ENCODE measurements at regions not wholly inside any gene's neighbourhood (a gene's known extent, or its start where the extent isn't known, plus 50 kb on each side); places are given as distances from the start of the nearest gene placed in this dataset.
"Not testable (repeated sequence)": the region's sequence is repeated elsewhere in the genome, so short reads cannot be mapped to it uniquely, and the experiment has no call there.

DNA sequence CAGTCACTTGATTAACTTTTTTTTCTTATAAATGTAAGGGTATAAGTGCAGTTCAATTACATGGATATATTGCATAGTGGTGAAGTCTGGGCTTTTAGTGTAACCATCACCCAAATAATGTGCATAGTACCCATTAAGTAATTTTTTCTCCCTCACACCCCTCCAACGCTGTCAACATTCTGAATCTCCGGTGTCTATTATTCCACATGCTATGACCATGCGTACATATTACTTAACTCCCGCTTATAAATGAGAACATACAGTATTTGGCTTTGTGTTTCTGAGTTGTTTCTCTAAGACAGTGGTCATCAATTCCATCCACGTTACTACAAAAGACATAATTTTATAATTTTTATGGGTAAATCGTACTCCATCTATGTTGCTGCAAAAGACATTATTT is 1191.1 kb downstream of the NCAM2 start:
- peaks cover 7% of the 10 kb centered on the region for H3K36me3 Mint-ChIP-seq
- ATAC-seq (no peak), DNase-seq (no peak)
- intact Hi-C loops (cut with micrococcal nuclease): no loop called here
- no peak overlapping the region for H3K4me3 ChIP-seq (ENCODE audit: low read length)
- H3K4me1 Mint-ChIP-seq: no peaks in the 10 kb centered on the region
- no peaks in the 10 kb centered on the region for H3K4me1 ChIP-seq (ENCODE audit: control insufficient read depth, insufficient read depth, low read length)
- 73% methylated on average over 2 of the region's 6 CpGs for WGBS (ENCODE audit: insufficient coverage)
- H3K4me3 Mint-ChIP-seq: no peak overlapping the region
- no peak for TF ChIP-seq CTCF (IDR thresholded peaks at IDR 0.05)
- H3K27me3 ChIP-seq (ENCODE audit: control insufficient read depth, insufficient read depth, low read length): no peaks in the 10 kb centered on the region
- no peaks in the 10 kb centered on the region for H3K36me3 ChIP-seq (ENCODE audit: control insufficient read depth, insufficient read depth, low read length)
- H3K9me3 ChIP-seq (ENCODE audit: control insufficient read depth, insufficient read depth, low read length): no peaks in the 10 kb centered on the region
- H3K27me3 Mint-ChIP-seq (ENCODE audit: low read depth in 2 of 2): no peaks in the 10 kb centered on the region
- H3K27ac Mint-ChIP-seq: no peak overlapping the region
- peaks cover 12 to 24% of the 10 kb centered on the region in 2 donors for H3K9me3 Mint-ChIP-seq
- H3K27ac ChIP-seq (ENCODE audit: low read length): no peak overlapping the region

DNA sequence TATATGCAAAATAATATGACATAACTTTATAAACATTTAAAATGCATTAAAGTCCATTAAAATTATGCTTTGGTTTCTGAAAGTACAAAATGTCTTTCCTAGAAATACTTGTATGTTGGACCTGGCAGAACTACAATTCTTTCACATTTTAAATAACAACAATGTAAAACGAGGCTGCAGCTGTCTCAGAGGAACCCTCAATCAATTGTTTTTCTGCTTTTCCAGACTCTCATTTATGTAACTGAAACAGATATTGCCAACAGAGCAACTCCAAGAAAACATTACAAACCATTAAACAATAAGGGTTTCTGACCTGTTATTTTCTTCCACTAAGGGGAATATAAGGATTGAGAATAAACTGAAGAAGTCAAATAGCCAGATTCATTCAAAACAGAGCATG is 1193.4 kb downstream of the NCAM2 start:
- Mint-ChIP-seq H3K4me3 (no peak overlapping the region), H3K27me3 (ENCODE audit: low read depth in 2 of 2) (no peaks in the 10 kb centered on the region), H3K36me3 (peaks cover 7% of the 10 kb centered on the region), H3K4me1 (no peaks in the 10 kb centered on the region), H3K9me3 (peaks cover 5 to 23% of the 10 kb centered on the region in 2 donors), H3K27ac (no peak overlapping the region)
- DNase-seq (no peak), ATAC-seq (no peak)
- intact Hi-C loops (cut with micrococcal nuclease): no loop called here
- H3K36me3 ChIP-seq (ENCODE audit: control insufficient read depth, insufficient read depth, low read length): no peaks in the 10 kb centered on the region
- no peaks in the 10 kb centered on the region for H3K27me3 ChIP-seq (ENCODE audit: control insufficient read depth, insufficient read depth, low read length)
- TF ChIP-seq CTCF (IDR thresholded peaks at IDR 0.05): no peak
- no peaks in the 10 kb centered on the region for H3K4me1 ChIP-seq (ENCODE audit: control insufficient read depth, insufficient read depth, low read length)
- no peaks in the 10 kb centered on the region for H3K9me3 ChIP-seq (ENCODE audit: control insufficient read depth, insufficient read depth, low read length)
- H3K4me3 ChIP-seq (ENCODE audit: low read length): no peak overlapping the region
- 44% methylated on average over 1 of the region's 1 CpG for WGBS (ENCODE audit: insufficient coverage)
- no peak overlapping the region for H3K27ac ChIP-seq (ENCODE audit: low read length)

DNA sequence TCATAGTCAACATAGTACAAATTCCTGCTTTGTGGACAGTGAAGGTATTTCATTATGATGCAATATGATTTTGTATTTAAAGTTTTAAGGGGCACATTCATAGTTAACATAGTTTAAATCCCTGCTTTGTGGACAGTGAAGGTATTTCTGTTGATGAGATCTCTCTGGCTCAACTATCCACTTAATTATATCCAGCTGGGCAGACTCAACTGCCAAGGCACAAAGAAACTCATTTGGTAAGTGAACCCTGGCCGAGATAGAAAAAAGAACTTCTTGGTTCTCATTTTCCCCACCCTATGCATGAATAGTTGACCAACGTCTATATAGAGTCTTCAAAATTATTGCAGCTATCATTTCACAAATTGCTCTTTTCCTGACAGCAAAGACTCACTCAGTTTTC is 1194.6 kb downstream of the NCAM2 start:
- Histone ChIP-seq H3K4me3 (ENCODE audit: low read length) (no peak overlapping the region), H3K27me3 (ENCODE audit: control insufficient read depth, insufficient read depth, low read length) (no peaks in the 10 kb centered on the region), H3K27ac (ENCODE audit: low read length) (no peak overlapping the region), H3K9me3 (ENCODE audit: control insufficient read depth, insufficient read depth, low read length) (no peaks in the 10 kb centered on the region), H3K4me1 (ENCODE audit: control insufficient read depth, insufficient read depth, low read length) (no peaks in the 10 kb centered on the region), H3K36me3 (ENCODE audit: control insufficient read depth, insufficient read depth, low read length) (no peaks in the 10 kb centered on the region)
- H3K27me3 Mint-ChIP-seq (ENCODE audit: low read depth in 2 of 2): no peaks in the 10 kb centered on the region
- whole genome bisulfite sequencing (ENCODE audit: insufficient coverage): 50% methylated on average over 2 of the region's 2 CpGs
- DNase-seq (no peak), ATAC-seq (no peak)
- peaks cover 5 to 24% of the 10 kb centered on the region in 2 donors for H3K9me3 Mint-ChIP-seq
- no peak overlapping the region for H3K27ac Mint-ChIP-seq
- H3K4me3 Mint-ChIP-seq: no peak overlapping the region
- no peak for TF ChIP-seq CTCF (IDR thresholded peaks at IDR 0.05)
- intact Hi-C loops (cut with micrococcal nuclease): no loop called here
- H3K36me3 Mint-ChIP-seq: peaks cover 7% of the 10 kb centered on the region
- H3K4me1 Mint-ChIP-seq: no peaks in the 10 kb centered on the region

GRCh38 chr21:22194986-22195385 is 1196.8 kb downstream of the NCAM2 start:
- H3K27me3 Mint-ChIP-seq (ENCODE audit: low read depth in 2 of 2); H3K36me3 Mint-ChIP-seq; ATAC-seq; H3K4me3 ChIP-seq (ENCODE audit: low read length); H3K4me1 Mint-ChIP-seq; H3K4me1 ChIP-seq (ENCODE audit: control insufficient read depth, insufficient read depth, low read length); H3K27me3 ChIP-seq (ENCODE audit: control insufficient read depth, insufficient read depth, low read length); intact Hi-C loops (cut with micrococcal nuclease); H3K36me3 ChIP-seq (ENCODE audit: control insufficient read depth, insufficient read depth, low read length); H3K4me3 Mint-ChIP-seq; H3K27ac Mint-ChIP-seq; H3K9me3 ChIP-seq (ENCODE audit: control insufficient read depth, insufficient read depth, low read length); H3K27ac ChIP-seq (ENCODE audit: low read length); DNase-seq: not testable (repeated sequence)
- 81% methylated on average over 6 of the region's 6 CpGs for WGBS (ENCODE audit: insufficient coverage)
- H3K9me3 Mint-ChIP-seq: peaks cover 17 to 29% of the 10 kb centered on the region in 2 donors

Measured in natural killer cell (primary cell).